ENCODE measurements at regions not wholly inside any gene's neighbourhood (a gene's known extent, or its start where the extent isn't known, plus 50 kb on each side); places are given as distances from the start of the nearest gene placed in this dataset.
"Not testable (repeated sequence)": the region's sequence is repeated elsewhere in the genome, so short reads cannot be mapped to it uniquely, and the experiment has no call there.

GRCh38 chr19:21651478-21651877, 115.9 kb downstream of the ZNF100 start:
- 34% methylated on average over 3 of the region's 3 CpGs for WGBS (ENCODE audit: insufficient coverage, low coverage, missing lambda C conversion rate)
- H3K4me1 ChIP-seq (replicated peaks in 1 of 2; ENCODE audit: control insufficient read depth in 2 of 2, insufficient read depth in 2 of 2, low read length in 2 of 2); FAIRE-seq; POLR2A ChIA-PET; H3K27ac ChIP-seq (ENCODE audit: extremely low read depth, low read depth, low read length); H3K27me3 ChIP-seq (ENCODE audit: control insufficient read depth in 2 of 2, insufficient read depth in 2 of 2, low read length in 2 of 2); CTCF ChIA-PET (ENCODE audit: low intra/inter-chr PET ratio); H4K20me1 ChIP-seq (replicated peaks; ENCODE audit: control insufficient read depth, insufficient read depth, low read length); H3K9ac ChIP-seq (ENCODE audit: insufficient read depth in 1 of 2, low read depth in 2 of 2, low read length in 2 of 2); H3K4me2 ChIP-seq (ENCODE audit: insufficient read depth, low read length); H3K79me2 ChIP-seq (ENCODE audit: control insufficient read depth, insufficient read depth, low read length); H2AFZ ChIP-seq (ENCODE audit: low read depth, low read length); in situ Hi-C loops (cut with MboI); ATAC-seq; intact Hi-C loops (cut with micrococcal nuclease); H3K4me3 ChIP-seq; DNase-seq (ENCODE audit: extremely low read depth in 1 of 4, low spot score in 3 of 4); H3K9me1 ChIP-seq (ENCODE audit: control insufficient read depth, insufficient read depth, low read length); BruUV-seq (replicated peaks); H3K36me3 ChIP-seq (ENCODE audit: control insufficient read depth, insufficient read depth, low read length); TF ChIP-seq CEBPG (CRISPR knock-in tag; IDR thresholded peaks at IDR 0.05): not testable (repeated sequence)
- TF ChIP-seq CEBPB (tag; IDR thresholded peaks at IDR 0.05), result peak; percentile 60
- peak in 1 of 2 experiments; percentile 76; a peak in 2 of 4 replicates for TF ChIP-seq CEBPG (tag; conservative IDR thresholded peaks at IDR 0.05 in 1 of 2, IDR thresholded peaks at IDR 0.05 in 1 of 2)
- H3K9me3 ChIP-seq (replicated peaks; ENCODE audit: control insufficient read depth, insufficient read depth, low read depth, low read length), result peaks cover 11% of the 10 kb centered on the region

GRCh38 chr19:21638776-21639175, 128.6 kb downstream of the ZNF100 start:
- H3K79me2 ChIP-seq (ENCODE audit: control insufficient read depth, insufficient read depth, low read length), result no peaks in the 10 kb centered on the region
- no peak for TF ChIP-seq ZSCAN29 (IDR thresholded peaks at IDR 0.05)
- TF ChIP-seq THAP12 (CRISPR knock-in tag; IDR thresholded peaks at IDR 0.05), result no peak
- no peaks in the 10 kb centered on the region for H3K4me1 ChIP-seq (replicated peaks in 1 of 2; ENCODE audit: control insufficient read depth in 2 of 2, insufficient read depth in 2 of 2, low read length in 2 of 2)
- ChIA-PET CTCF (ENCODE audit: low intra/inter-chr PET ratio) (no interaction called here), POLR2A (interaction anchor here (0.5 to 0.6 kb wide), 2 partner anchors 13 to 57 kb away, joined by 3 to 4 read pairs; no protein-coding TSS in a partner anchor)
- no peak overlapping the region for H3K4me2 ChIP-seq (ENCODE audit: insufficient read depth, low read length)
- DNase-seq (ENCODE audit: extremely low read depth in 1 of 4, low spot score in 3 of 4) (no peak), FAIRE-seq (no peak), ATAC-seq (no peak)
- H3K4me3 ChIP-seq, result no peak overlapping the region
- no peaks in the 10 kb centered on the region for H3K36me3 ChIP-seq (ENCODE audit: control insufficient read depth, insufficient read depth, low read length)
- no peaks in the 10 kb centered on the region for H4K20me1 ChIP-seq (replicated peaks; ENCODE audit: control insufficient read depth, insufficient read depth, low read length)
- H3K9me3 ChIP-seq (replicated peaks; ENCODE audit: control insufficient read depth, insufficient read depth, low read depth, low read length), result peaks cover 4% of the 10 kb centered on the region; the same call in 1 of the 2 replicates
- H3K27me3 ChIP-seq (ENCODE audit: control insufficient read depth in 2 of 2, insufficient read depth in 2 of 2, low read length in 2 of 2), result no peaks in the 10 kb centered on the region
- H2AFZ ChIP-seq (ENCODE audit: low read depth, low read length), result peak overlapping the region; percentile 23; the same call in 1 of the 2 replicates
- no peak overlapping the region for H3K9ac ChIP-seq (ENCODE audit: insufficient read depth in 1 of 2, low read depth in 2 of 2, low read length in 2 of 2)
- no TSS peak for BruUV-seq (replicated peaks)
- WGBS (ENCODE audit: insufficient coverage, low coverage, missing lambda C conversion rate), result 31% methylated on average over 1 of the region's 1 CpG
- in situ Hi-C loops (cut with MboI) (no loop called here), intact Hi-C loops (cut with micrococcal nuclease) (no loop called here)
- no peak overlapping the region for H3K27ac ChIP-seq (ENCODE audit: extremely low read depth, low read depth, low read length)
- no peaks in the 10 kb centered on the region for H3K9me1 ChIP-seq (ENCODE audit: control insufficient read depth, insufficient read depth, low read length)

Measured in K562 (cell line).